Ishikawa (cell line): ENCODE measurements at regions not wholly inside any gene's neighbourhood (a gene's known extent, or its start where the extent isn't known, plus 50 kb on each side); places are given as distances from the start of the nearest gene placed in this dataset.

Source experiments
- CEBPB ChIP-seq: IDR thresholded peaks from 2 replicates; pipeline ENCODE4 v1.6.1; 2012
- CREB1 ChIP-seq: IDR thresholded peaks from 2 replicates; pipeline ENCODE4 v1.6.1; 2012; ENCODE audit warnings: low read depth
- EGR1 ChIP-seq: IDR thresholded peaks from 2 replicates; pipeline ENCODE4 v1.6.1; 2012
- EP300 ChIP-seq: IDR thresholded peaks from 2 replicates; pipeline ENCODE4 v1.6.1; 2012; ENCODE audit warnings: borderline replicate concordance
- FOXM1 ChIP-seq: IDR thresholded peaks from 2 replicates; pipeline ENCODE4 v1.6.1; 2012; ENCODE audit warnings: low read depth, borderline replicate concordance
- MAX ChIP-seq: IDR thresholded peaks from 2 replicates; pipeline ENCODE4 v1.6.1; 2012
- NFIC ChIP-seq: IDR thresholded peaks from 2 replicates; pipeline ENCODE4 v1.6.1; 2012
- RAD21 ChIP-seq: IDR thresholded peaks from 2 replicates; pipeline ENCODE4 v1.6.1; 2012; ENCODE audit warnings: low read depth
- REST ChIP-seq: IDR thresholded peaks from 2 replicates; pipeline ENCODE4 v1.6.1; 2012; ENCODE audit warnings: low read depth, mild to moderate bottlenecking
- TAF1 ChIP-seq: IDR thresholded peaks from 2 replicates; pipeline ENCODE4 v1.6.1; 2012; ENCODE audit warnings: low read depth, mild to moderate bottlenecking
- USF1 ChIP-seq: IDR thresholded peaks from 2 replicates; pipeline ENCODE4 v1.6.1; 2012
- YY1 ChIP-seq: IDR thresholded peaks from 2 replicates; pipeline ENCODE4 v1.6.1; 2012; ENCODE audit warnings: low read depth
- ZBTB7A ChIP-seq: IDR thresholded peaks from 2 replicates; pipeline ENCODE4 v1.6.1; 2012; ENCODE audit warnings: low read depth

GRCh38 chr3:146827836-146828235 lies 222.7 kb upstream of the PLSCR5 start:
- TF ChIP-seq YY1 (no peak), TAF1 (no peak), RAD21 (no peak), CREB1 (no peak), ZBTB7A (no peak), MAX (no peak), NFIC (no peak), REST (no peak), EP300 (no peak), FOXM1 (no peak), EGR1 (no peak), USF1 (no peak), CEBPB (no peak)
